IPS DF 6.9 (cell line): ENCODE measurements at regions not wholly inside any gene's neighbourhood (a gene's known extent, or its start where the extent isn't known, plus 50 kb on each side); places are given as distances from the start of the nearest gene placed in this dataset.
"Not testable (repeated sequence)": the region's sequence is repeated elsewhere in the genome, so short reads cannot be mapped to it uniquely, and the experiment has no call there.

Experiments used
- DNase-seq: peaks from one replicate; pipeline ENCODE4 v3.0.0-alpha.2; 2013; ENCODE audit warnings: low read depth, low spot score
- H3K27ac ChIP-seq: one replicate; pipeline ENCODE4 v1.5.1; 2013; ENCODE audit warnings: low read length, control low read depth
- H3K27me3 ChIP-seq: 2 replicates; pipeline ENCODE4 v1.6.1; 2013; ENCODE audit warnings: mild to moderate bottlenecking, low read length; ENCODE audit not compliant: control insufficient read depth, insufficient read depth
- H3K36me3 ChIP-seq: 2 replicates; pipeline ENCODE4 v1.6.1; 2013; ENCODE audit warnings: low read length; ENCODE audit not compliant: control insufficient read depth, insufficient read depth
- H3K4me1 ChIP-seq: 2 replicates; pipeline ENCODE4 v1.6.1; 2013; ENCODE audit warnings: low read length; ENCODE audit not compliant: control insufficient read depth, insufficient read depth
- H3K4me3 ChIP-seq: 2 replicates; pipeline ENCODE4 v1.5.1; 2013; ENCODE audit warnings: mild to moderate bottlenecking, low read length
- H3K9me3 ChIP-seq: 2 replicates; pipeline ENCODE4 v1.6.1; 2013; ENCODE audit warnings: low read length, inconsistent platforms; ENCODE audit not compliant: control insufficient read depth, insufficient read depth
- WGBS: extraction: QIAGEN DNeasy Blood & Tissue Kit; methylation state at CpG from one replicate; pipeline ENCODE4 v1.1.7; 2013; ENCODE audit warnings: mixed read lengths, missing lambda C conversion rate; ENCODE audit not compliant: insufficient read length, insufficient coverage; 5-methylcytosine and 5-hydroxymethylcytosine counted together

DNA sequence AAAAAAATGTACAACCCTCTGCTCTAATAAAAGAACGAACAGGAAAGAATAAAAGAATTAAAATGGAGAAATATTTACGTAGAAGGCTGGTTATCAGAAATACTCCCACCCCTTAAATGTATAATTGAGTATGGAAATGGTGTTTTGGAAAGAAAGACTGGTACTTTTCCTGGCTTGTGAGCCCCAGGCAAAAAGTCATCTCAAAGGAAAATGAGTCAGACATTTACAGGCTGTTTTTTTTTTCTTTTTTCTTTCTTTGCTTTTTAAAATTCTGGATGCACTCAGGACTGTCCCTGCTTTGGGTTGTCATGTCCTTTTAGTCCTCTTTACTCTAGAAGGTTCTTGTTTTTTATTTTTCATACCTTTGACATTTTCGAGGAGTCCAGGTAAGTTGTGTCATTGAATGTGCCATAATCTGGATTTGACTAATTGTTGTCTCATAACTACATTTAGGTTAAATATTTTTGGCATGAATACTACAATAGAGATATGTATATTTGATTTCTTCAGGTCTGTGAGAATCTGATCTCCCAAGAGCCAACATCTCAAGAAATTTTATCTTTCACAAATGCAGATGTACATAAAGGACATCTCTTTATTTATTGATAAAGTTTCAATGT lies 313.0 kb upstream of the GLI3 start:
- Histone ChIP-seq H3K36me3 (no peaks in the 10 kb centered on the region), H3K27me3 (no peaks in the 10 kb centered on the region), H3K9me3 (peaks cover 3% of the 10 kb centered on the region; the same call in 1 of the 2 replicates), H3K27ac (no peak overlapping the region), H3K4me1 (no peaks in the 10 kb centered on the region), H3K4me3 (no peak overlapping the region)
- DNase-seq: no peak
- no CpG with 5 or more reads among the region's 3 CpGs for WGBS

DNA sequence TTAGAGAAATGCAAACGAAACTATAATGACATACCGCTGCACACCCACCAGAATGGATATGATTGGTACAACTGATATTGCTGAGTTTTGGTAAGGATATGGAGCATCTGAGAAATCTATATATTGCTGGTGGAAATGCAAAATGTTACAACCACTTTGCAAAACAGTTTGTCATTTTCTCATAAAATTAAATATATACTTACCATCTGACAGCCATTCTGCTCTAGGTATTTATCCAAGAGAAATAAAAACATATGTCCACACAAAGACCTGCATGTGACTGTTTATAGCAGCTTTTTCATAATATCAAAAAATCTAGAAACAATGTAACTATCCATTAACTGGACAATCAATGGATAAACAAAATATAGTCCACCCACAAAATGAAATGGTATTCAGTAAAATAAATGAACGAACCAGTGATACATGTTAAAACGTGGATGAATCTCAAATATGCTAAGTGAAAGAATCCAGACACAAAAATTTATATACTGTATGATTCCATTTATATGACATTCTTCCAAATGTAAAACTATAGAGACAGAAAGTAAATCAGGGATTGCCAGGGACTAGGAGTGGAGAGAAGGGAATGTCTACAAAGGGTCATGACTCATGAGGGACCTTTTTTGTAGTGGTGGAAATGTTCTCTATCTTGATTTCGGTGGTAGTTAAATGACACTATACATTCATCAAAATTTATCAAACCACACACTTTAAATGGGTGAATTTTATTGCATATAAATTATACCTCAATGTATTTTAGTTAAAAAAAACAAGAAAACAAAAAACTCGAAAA lies 312.0 kb upstream of the GLI3 start:
- Histone ChIP-seq H3K27ac (no peak overlapping the region), H3K27me3 (no peaks in the 10 kb centered on the region), H3K9me3 (peaks cover 3% of the 10 kb centered on the region), H3K36me3 (no peaks in the 10 kb centered on the region), H3K4me3 (no peak overlapping the region), H3K4me1 (no peaks in the 10 kb centered on the region)
- no peak for DNase-seq
- WGBS: no CpG with 5 or more reads among the region's 6 CpGs

DNA sequence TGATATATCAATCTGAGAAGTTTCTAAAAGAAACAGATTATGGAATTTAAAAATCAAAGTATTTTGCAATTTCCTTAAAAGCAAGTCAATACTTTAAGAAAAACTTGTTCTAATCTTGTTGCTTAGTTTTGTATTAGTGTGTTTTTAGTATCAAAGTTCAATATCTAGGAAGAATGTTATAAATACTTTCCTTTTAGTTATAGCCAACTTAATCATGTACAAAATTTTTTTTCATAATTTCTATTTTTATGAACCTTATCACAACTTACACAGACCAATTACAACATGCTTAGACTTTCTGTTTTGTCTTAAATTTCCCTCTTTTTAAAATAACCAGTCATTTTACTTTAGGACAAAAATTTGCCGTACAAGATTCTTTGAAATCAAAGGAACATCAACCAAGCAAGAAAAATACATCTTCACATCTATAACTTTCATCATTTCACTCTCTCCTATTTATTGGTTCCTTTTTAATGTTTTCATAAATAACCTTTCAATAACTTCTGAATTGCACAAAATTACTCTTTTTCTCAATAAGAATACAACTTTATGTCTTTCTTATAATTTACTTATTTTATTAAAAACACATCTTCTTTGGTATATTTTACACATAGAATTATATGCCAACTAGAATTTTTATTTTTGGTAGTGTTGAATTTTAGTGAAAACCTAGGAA lies 308.2 kb upstream of the GLI3 start:
- H3K27ac ChIP-seq: no peak overlapping the region
- H3K4me3 ChIP-seq: no peak overlapping the region
- WGBS: no CpG with 5 or more reads among the region's 1 CpG
- H3K4me1 ChIP-seq: no peaks in the 10 kb centered on the region
- no peaks in the 10 kb centered on the region for H3K36me3 ChIP-seq
- H3K27me3 ChIP-seq: no peaks in the 10 kb centered on the region
- peaks cover 2% of the 10 kb centered on the region for H3K9me3 ChIP-seq
- DNase-seq: no peak

- no peaks in the 10 kb centered on the region for H3K4me1 ChIP-seq
- H3K4me3 ChIP-seq: no peak overlapping the region
- no peak overlapping the region for H3K27ac ChIP-seq
- WGBS: no CpG with 5 or more reads among the region's 4 CpGs
- H3K36me3 ChIP-seq: no peaks in the 10 kb centered on the region
- H3K9me3 ChIP-seq: peaks cover 2% of the 10 kb centered on the region
- no peaks in the 10 kb centered on the region for H3K27me3 ChIP-seq
- no peak for DNase-seq
Measured at GRCh38 chr7:42543953-42544352, 306.9 kb upstream of the GLI3 start.

- not testable (repeated sequence) for H3K9me3 ChIP-seq, H3K4me1 ChIP-seq, H3K36me3 ChIP-seq, DNase-seq, H3K4me3 ChIP-seq, H3K27ac ChIP-seq, H3K27me3 ChIP-seq
- no CpG with 5 or more reads among the region's 1 CpG for whole genome bisulfite sequencing
Measured at GRCh38 chr7:42542446-42542845, 305.4 kb upstream of the GLI3 start.

DNA sequence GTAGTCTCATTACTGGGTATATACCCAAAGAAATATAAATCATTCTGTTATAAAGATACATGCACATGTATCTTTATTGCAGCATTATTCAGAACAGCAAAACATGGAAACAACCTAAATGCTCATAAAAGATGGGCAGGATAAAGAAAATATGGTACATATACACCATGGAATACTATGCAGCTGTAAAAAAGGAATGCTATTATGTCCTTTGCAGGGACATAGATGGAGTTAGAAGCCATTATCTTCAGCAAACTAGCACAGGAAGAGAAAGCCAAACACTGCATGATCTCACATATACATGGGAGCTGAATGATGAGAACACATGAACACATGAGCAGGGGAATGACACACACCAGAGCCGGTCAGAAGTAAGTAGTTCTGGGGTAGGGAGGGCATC lies 297.4 kb upstream of the GLI3 start:
- Histone ChIP-seq H3K27me3 (no peaks in the 10 kb centered on the region), H3K4me1 (no peaks in the 10 kb centered on the region), H3K4me3 (no peak overlapping the region), H3K36me3 (no peaks in the 10 kb centered on the region), H3K9me3 (no peaks in the 10 kb centered on the region), H3K27ac (no peak overlapping the region)
- no CpG with 5 or more reads among the region's 1 CpG for WGBS
- no peak for DNase-seq

- Histone ChIP-seq H3K36me3 (no peaks in the 10 kb centered on the region), H3K9me3 (no peaks in the 10 kb centered on the region; the same call in 1 of the 2 replicates), H3K4me1 (no peaks in the 10 kb centered on the region), H3K4me3 (no peak overlapping the region), H3K27me3 (no peaks in the 10 kb centered on the region), H3K27ac (no peak overlapping the region)
- DNase-seq: no peak
- WGBS: no CpG with 5 or more reads among the region's 2 CpGs
Measured at GRCh38 chr7:42527004-42527403, 290.0 kb upstream of the GLI3 start.

DNA sequence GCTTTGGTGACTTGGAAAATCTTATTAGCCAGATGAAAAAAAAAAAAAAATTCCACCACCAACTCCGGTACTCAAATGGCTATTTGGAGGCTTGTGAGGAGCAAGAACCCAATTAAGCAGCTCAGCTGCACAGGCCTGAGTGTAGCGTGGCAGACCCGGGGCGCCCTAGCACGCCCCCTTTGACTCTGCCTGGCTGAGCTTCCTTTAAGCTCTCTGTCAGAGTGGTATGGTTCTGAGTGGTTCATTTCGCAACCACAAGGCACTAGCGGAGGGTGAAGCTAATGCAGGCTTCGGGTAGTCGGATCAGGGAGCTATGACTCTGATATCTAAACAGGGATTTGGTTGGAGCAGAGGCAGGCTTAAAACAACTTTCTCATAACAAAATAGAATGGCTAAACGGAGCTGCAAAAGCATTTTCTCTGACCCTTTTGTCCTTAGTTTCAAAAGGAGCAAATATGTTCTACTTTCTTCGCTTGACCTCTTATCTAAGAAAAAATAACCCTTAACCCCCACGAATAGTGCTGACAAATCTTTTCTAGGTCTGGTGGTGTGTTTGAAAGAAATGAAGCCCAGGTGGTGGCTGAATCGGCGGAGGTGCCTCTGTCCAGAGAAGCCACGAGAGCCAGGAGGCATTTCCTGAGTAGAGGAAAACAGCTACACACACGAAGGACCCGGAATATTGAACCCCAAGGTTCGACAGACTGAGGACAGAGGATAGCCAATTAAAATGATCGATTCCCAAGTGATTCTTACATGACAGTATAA lies 285.4 kb upstream of the GLI3 start:
- Histone ChIP-seq H3K4me1 (no peaks in the 10 kb centered on the region), H3K27me3 (no peaks in the 10 kb centered on the region), H3K36me3 (no peaks in the 10 kb centered on the region), H3K4me3 (no peak overlapping the region), H3K27ac (no peak overlapping the region), H3K9me3 (no peaks in the 10 kb centered on the region; the same call in 1 of the 2 replicates)
- no CpG with 5 or more reads among the region's 19 CpGs for WGBS
- DNase-seq: no peak

DNA sequence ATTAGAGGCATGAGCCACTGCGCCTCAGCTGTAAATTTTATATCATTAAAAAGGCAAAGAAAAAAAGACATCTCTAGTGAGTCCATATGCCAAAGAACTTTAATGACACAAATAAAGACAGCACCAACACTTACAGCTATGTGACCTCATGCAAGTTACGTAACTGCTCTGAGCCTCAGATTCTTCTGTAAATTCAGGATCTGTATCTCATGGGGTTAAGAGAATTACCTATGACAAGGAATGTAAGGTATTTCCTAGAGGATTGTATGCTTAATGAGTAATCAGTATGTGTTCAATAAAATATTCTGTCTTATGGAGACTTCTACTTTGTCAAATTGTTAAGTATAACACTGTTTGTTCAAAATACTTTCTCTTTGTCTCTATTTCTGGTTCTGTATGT lies 274.0 kb upstream of the GLI3 start:
- Histone ChIP-seq H3K27me3 (no peaks in the 10 kb centered on the region), H3K36me3 (no peaks in the 10 kb centered on the region), H3K9me3 (no peaks in the 10 kb centered on the region), H3K4me3 (no peak overlapping the region), H3K4me1 (no peaks in the 10 kb centered on the region), H3K27ac (no peak overlapping the region)
- WGBS: no CpG with 5 or more reads among the region's 2 CpGs
- DNase-seq: no peak

DNA sequence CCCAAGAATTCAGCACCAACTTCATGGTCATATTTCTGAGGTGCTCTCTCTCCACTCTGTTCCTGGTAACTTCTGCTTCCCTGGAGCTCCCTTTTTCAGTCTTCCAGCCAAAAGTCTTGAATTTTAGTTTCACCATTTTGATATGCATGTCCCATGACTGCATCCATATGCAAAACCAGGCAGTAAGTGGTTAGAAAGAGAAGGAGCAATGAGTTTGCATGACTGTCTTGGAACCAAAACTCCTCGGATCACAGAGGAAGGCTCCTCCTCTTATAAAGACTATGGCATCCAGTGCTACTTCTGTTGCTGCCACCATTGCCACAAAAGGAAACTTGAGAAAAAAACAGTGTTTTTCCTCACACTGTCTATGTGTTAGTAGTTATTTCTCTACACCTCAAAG lies 269.1 kb upstream of the GLI3 start:
- Histone ChIP-seq H3K4me1 (no peaks in the 10 kb centered on the region), H3K27ac (no peak overlapping the region), H3K36me3 (no peaks in the 10 kb centered on the region), H3K4me3 (no peak overlapping the region), H3K27me3 (no peaks in the 10 kb centered on the region), H3K9me3 (no peaks in the 10 kb centered on the region)
- no CpG with 5 or more reads among the region's 1 CpG for WGBS
- DNase-seq: no peak
